Neural progenitor cell (in vitro differentiated cells): ENCODE measurements at regions not wholly inside any gene's neighbourhood (a gene's known extent, or its start where the extent isn't known, plus 50 kb on each side); places are given as distances from the start of the nearest gene placed in this dataset.

ENCODE experiments used
- DNase-seq: peaks from one replicate; pipeline ENCODE4 v3.0.0-alpha.2; 2016; ENCODE audit warnings: low spot score
- H2AFZ ChIP-seq: fragments of 200-600 bp; sonication (generic); replicated peaks from 2 replicates; pipeline ENCODE4 v1.6.1; 2016; ENCODE audit warnings: antibody characterized with exemption
- H3F3A ChIP-seq: fragments of 200-600 bp; sonication (generic); 2 replicates; pipeline ENCODE4 v1.6.1; 2016; ENCODE audit warnings: antibody characterized with exemption, low read depth
- H3K27ac ChIP-seq: fragments of 200-600 bp; sonication (generic); 2 replicates; pipeline ENCODE4 v1.5.1; 2016; ENCODE audit warnings: mild to moderate bottlenecking
- H3K27me3 ChIP-seq: fragments of 200-600 bp; sonication (generic); 2 replicates; pipeline ENCODE4 v1.6.1; 2016; ENCODE audit warnings: mild to moderate bottlenecking, moderate library complexity
- H3K36me3 ChIP-seq: fragments of 200-600 bp; sonication (generic); 2 replicates; pipeline ENCODE4 v1.5.1; 2016
- H3K4me1 ChIP-seq: fragments of 200-600 bp; sonication (generic); 2 replicates; pipeline ENCODE4 v1.6.1; 2016; ENCODE audit warnings: mixed run types
- H3K4me2 ChIP-seq: fragments of 200-600 bp; sonication (generic); 2 replicates; pipeline ENCODE4 v1.6.1; 2016
- H3K4me3 ChIP-seq: fragments of 200-600 bp; sonication (generic); 2 replicates; pipeline ENCODE4 v1.5.1; 2016
- H3K79me2 ChIP-seq: fragments of 200-600 bp; sonication (generic); 2 replicates; pipeline ENCODE4 v1.6.1; 2016; ENCODE audit warnings: low read depth
- H3K9ac ChIP-seq: fragments of 200-600 bp; sonication (generic); 2 replicates; pipeline ENCODE4 v1.6.1; 2016
- H3K9me3 ChIP-seq: fragments of 200-600 bp; sonication (generic); 2 replicates; pipeline ENCODE4 v1.5.1; 2016; ENCODE audit warnings: low read depth
- H4K20me1 ChIP-seq: fragments of 200-600 bp; sonication (generic); 2 replicates; pipeline ENCODE4 v1.6.1; 2016; ENCODE audit warnings: low read depth
- H3K27ac Mint-ChIP-seq: 3 replicates; pipeline ENCODE4 v1.8.0; 2021; ENCODE audit warnings: mixed read lengths
- H3K27me3 Mint-ChIP-seq: 2 replicates; pipeline ENCODE4 v1.8.0; 2022; ENCODE audit warnings: low read depth, mild to moderate bottlenecking, inconsistent platforms, moderate library complexity, mixed read lengths; ENCODE audit not compliant: insufficient read depth
- H3K36me3 Mint-ChIP-seq: 3 replicates; pipeline ENCODE4 v1.8.0; 2021; ENCODE audit warnings: mixed read lengths
- H3K4me1 Mint-ChIP-seq: 3 replicates; pipeline ENCODE4 v1.8.0; 2021; ENCODE audit warnings: mixed read lengths
- H3K4me3 Mint-ChIP-seq: 3 replicates; pipeline ENCODE4 v1.8.0; 2021; ENCODE audit warnings: mild to moderate bottlenecking, moderate library complexity, mixed read lengths
- H3K9me3 Mint-ChIP-seq: 3 replicates; pipeline ENCODE4 v1.8.0; 2020; ENCODE audit warnings: mixed read lengths
- CTCF ChIP-seq: fragments of 200-600 bp; sonication (generic); IDR thresholded peaks from 2 replicates; pipeline ENCODE4 v1.5.1; 2017; ENCODE audit warnings: antibody characterized with exemption, mild to moderate bottlenecking
- EZH2 ChIP-seq: fragments of 200-600 bp; sonication (generic); IDR thresholded peaks from 2 replicates; pipeline ENCODE4 v1.6.1; 2017; ENCODE audit warnings: antibody characterized with exemption, mild to moderate bottlenecking, moderate library complexity
- EZH2phosphoT487 ChIP-seq: fragments of 200-600 bp; sonication (generic); IDR thresholded peaks from 2 replicates; pipeline ENCODE4 v1.6.1; 2017; ENCODE audit warnings: antibody characterized with exemption

GRCh38 chr3:70833239-70833960 lies 521.0 kb upstream of the MDFIC2 start:
- Mint-ChIP-seq H3K4me3 (no peak overlapping the region), H3K36me3 (no peaks in the 10 kb centered on the region), H3K27me3 (peaks cover 8% of the 10 kb centered on the region), H3K4me1 (peaks cover 6% of the 10 kb centered on the region), H3K27ac (no peak overlapping the region), H3K9me3 (peaks cover 2% of the 10 kb centered on the region)
- no peaks in the 10 kb centered on the region for H3F3A ChIP-seq
- H3K9me3 ChIP-seq, result no peaks in the 10 kb centered on the region
- no peak overlapping the region for H3K27ac ChIP-seq
- H2AFZ ChIP-seq, result no peak overlapping the region
- no peak for TF ChIP-seq EZH2
- no peak for TF ChIP-seq CTCF
- TF ChIP-seq EZH2phosphoT487, result no peak
- H3K4me1 ChIP-seq, result peaks cover 2% of the 10 kb centered on the region
- H3K9ac ChIP-seq, result no peak overlapping the region
- H3K36me3 ChIP-seq, result no peaks in the 10 kb centered on the region
- no peaks in the 10 kb centered on the region for H3K79me2 ChIP-seq
- no peaks in the 10 kb centered on the region for H4K20me1 ChIP-seq
- H3K4me2 ChIP-seq, result no peak overlapping the region
- no peak overlapping the region for H3K4me3 ChIP-seq
- no peaks in the 10 kb centered on the region for H3K27me3 ChIP-seq
- no peak for DNase-seq

- H3K27me3 Mint-ChIP-seq, result peaks cover 10% of the 10 kb centered on the region
- Histone ChIP-seq H3K27me3 (no peaks in the 10 kb centered on the region), H3K4me3 (no peak overlapping the region), H3K27ac (no peak overlapping the region), H3F3A (no peaks in the 10 kb centered on the region), H3K9me3 (no peaks in the 10 kb centered on the region), H3K36me3 (no peaks in the 10 kb centered on the region), H2AFZ (no peak overlapping the region), H3K4me2 (no peak overlapping the region), H3K9ac (no peak overlapping the region), H3K4me1 (no peaks in the 10 kb centered on the region), H3K79me2 (no peaks in the 10 kb centered on the region), H4K20me1 (no peaks in the 10 kb centered on the region)
- no peaks in the 10 kb centered on the region for H3K36me3 Mint-ChIP-seq
- no peak overlapping the region for H3K27ac Mint-ChIP-seq
- no peak for TF ChIP-seq EZH2
- TF ChIP-seq EZH2phosphoT487, result no peak
- TF ChIP-seq CTCF, result no peak
- no peak for DNase-seq
- H3K9me3 Mint-ChIP-seq, result peaks cover 2% of the 10 kb centered on the region
- H3K4me3 Mint-ChIP-seq, result no peak overlapping the region
- H3K4me1 Mint-ChIP-seq, result no peaks in the 10 kb centered on the region
Measured at GRCh38 chr3:70832834-70833205, 520.4 kb upstream of the MDFIC2 start.

- no peak overlapping the region for H3K9ac ChIP-seq
- no peak overlapping the region for H3K27ac ChIP-seq
- H3K9me3 Mint-ChIP-seq, result peaks cover 2% of the 10 kb centered on the region
- H3K27me3 ChIP-seq, result no peaks in the 10 kb centered on the region
- H3K27me3 Mint-ChIP-seq, result peaks cover 10% of the 10 kb centered on the region
- H3K36me3 ChIP-seq, result no peaks in the 10 kb centered on the region
- no peaks in the 10 kb centered on the region for H3K4me1 Mint-ChIP-seq
- no peak overlapping the region for H3K4me2 ChIP-seq
- no peaks in the 10 kb centered on the region for H3K4me1 ChIP-seq
- no peaks in the 10 kb centered on the region for H3F3A ChIP-seq
- no peak overlapping the region for H2AFZ ChIP-seq
- no peaks in the 10 kb centered on the region for H4K20me1 ChIP-seq
- no peak overlapping the region for H3K4me3 Mint-ChIP-seq
- H3K36me3 Mint-ChIP-seq, result no peaks in the 10 kb centered on the region
- no peaks in the 10 kb centered on the region for H3K79me2 ChIP-seq
- no peaks in the 10 kb centered on the region for H3K9me3 ChIP-seq
- H3K27ac Mint-ChIP-seq, result no peak overlapping the region
- H3K4me3 ChIP-seq, result no peak overlapping the region
- no peak for TF ChIP-seq EZH2phosphoT487
- TF ChIP-seq CTCF, result no peak
- TF ChIP-seq EZH2, result no peak
- no peak for DNase-seq
Measured at GRCh38 chr3:70832089-70832833, 519.8 kb upstream of the MDFIC2 start.
